ENCODE measurements at regions not wholly inside any gene's neighbourhood (a gene's known extent, or its start where the extent isn't known, plus 50 kb on each side); places are given as distances from the start of the nearest gene placed in this dataset.

DNA sequence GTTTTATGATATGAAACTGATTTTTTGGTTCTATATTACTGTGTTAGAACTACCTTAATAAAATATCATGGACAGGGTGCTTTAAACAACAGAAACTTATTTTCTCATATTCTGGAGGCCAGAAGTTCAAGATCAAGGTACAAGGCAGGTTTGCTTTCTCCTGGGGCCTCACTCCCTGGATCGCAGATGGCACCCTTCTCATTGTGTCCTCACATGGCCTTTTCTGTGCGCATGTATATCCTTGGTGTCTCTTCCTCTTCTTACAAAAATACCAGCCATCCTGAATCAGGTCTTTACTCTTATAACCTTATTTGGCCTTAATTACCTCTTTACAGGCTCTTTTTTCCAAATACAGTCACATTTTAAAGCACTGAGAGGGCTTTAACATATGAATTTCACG, 906.1 kb downstream of the CDH11 start:
- DNase-seq: no peak

DNA sequence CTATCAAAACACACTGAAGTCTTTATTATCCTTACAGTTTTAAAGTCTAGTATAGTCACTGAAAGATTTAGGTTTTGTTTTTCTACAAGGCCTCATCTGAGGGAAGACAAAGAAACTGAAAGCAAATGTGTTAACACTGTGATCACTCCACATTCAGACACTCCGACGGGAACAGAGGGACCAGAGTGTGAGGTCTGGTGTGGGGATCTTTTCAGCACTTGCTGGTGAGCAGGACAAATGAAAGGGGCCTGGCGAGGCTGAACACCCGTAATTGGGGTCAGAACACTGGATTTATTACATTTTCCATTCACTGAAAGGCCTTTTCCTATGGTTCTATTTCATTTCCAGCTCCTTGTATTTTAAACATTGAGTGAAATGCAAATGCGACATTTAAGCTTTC, 910.5 kb downstream of the CDH11 start:
- no peak for DNase-seq

GRCh38 chr16:64206862-64207261, 915.0 kb downstream of the CDH11 start:
- DNase-seq: no peak

- DNase-seq: no peak
Measured at GRCh38 chr16:64203126-64203525, 918.7 kb downstream of the CDH11 start.

DNA sequence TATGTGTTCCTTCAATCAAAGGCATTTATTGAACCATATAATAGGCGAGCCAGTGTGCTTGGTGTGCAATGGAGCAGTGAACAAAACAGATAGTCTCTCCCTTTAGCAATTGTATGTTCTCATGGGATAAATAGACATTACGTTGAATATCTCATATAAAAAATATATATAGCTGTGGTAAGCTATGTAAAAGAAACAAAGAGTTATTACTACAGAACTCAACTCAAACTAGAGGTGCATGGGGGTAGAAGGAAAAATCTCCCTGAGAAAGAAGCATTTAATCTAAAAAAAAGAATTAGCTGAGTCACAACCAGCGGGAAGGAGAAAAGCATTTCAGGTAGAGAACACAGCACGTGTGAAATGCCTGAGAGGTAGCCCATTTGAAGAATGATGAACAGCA, 919.3 kb downstream of the CDH11 start:
- DNase-seq: no peak

- no peak for DNase-seq
Measured at GRCh38 chr16:64196444-64196843, 925.4 kb downstream of the CDH11 start.

GRCh38 chr16:64185954-64186353, 935.9 kb downstream of the CDH11 start:
- no peak for DNase-seq

DNA sequence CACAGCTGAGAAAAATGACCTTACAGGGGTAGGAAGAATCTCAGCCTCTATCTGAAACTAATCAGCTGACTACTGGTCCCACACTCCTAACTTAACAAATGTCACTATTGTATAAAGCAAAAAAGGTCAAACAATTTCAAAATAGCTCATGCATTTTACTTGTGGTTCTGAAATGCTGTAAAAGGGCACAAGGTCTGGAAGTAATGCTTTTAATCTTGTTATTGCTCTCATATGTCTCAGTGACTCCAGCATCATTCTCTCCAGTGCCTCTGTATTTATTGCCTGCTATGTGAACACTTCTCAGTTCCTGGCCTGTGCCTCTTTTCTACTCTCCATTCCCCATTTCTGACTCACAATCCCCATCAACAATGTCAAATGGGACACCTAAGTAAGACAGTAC, 937.7 kb downstream of the CDH11 start:
- DNase-seq: no peak

- DNase-seq: no peak
Measured at GRCh38 chr16:64182985-64183384, 938.9 kb downstream of the CDH11 start.

DNA sequence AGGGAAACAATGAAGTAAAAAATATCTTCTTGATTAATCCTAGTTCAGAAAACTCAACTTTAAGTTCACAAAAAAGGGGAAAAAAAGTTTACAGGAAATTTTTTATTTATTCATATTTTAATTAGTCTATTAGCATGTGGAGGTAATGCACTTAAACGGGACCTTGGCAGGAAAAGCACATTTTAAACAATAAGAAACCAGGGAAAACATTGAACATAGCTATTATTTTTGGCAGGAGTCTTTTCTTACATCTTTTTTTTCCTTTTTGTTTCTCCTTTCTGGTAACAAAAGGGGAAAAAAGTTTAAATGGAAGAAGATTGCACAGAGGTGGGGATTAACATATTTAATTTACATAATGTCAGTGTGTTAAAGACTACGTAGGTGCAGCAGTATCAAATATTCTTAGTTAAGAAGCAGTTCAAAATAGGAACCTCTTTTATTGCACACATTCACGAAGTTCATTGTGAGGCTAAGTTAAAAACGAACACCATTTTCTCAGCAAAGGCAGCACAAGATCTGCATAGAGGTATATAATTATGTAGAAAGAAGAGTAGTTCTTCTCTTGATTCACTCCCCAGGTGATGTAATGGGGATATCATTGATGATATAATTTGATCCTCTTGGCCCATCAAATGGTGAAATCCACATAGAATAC, 940.5 kb downstream of the CDH11 start:
- no peak for DNase-seq

- DNase-seq: no peak
Measured at GRCh38 chr16:64180136-64180900, 941.5 kb downstream of the CDH11 start.

GRCh38 chr16:64174327-64174726, 947.5 kb downstream of the CDH11 start:
- no peak for DNase-seq

- no peak for DNase-seq
Measured at GRCh38 chr16:64172652-64173051, 949.2 kb downstream of the CDH11 start.

DNA sequence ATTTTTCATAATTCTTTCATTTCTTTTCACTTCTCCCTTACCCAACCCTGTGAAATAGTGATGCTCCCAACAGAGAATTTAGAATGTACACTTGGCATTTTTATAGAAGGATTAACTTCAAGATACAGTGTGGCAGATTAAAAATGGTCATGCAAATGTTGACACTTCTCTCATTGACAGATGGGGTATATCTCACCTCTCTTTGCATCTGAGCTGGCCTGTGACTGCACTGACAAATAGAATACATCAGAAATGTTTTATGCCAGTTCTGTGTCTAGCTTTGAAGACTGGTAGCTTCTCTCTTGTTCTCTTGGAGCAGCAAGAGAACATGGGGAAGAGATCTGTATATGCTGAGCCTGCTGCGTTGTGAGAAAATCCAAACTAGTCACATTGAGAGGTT, 949.6 kb downstream of the CDH11 start:
- DNase-seq: no peak

- no peak for DNase-seq
Measured at GRCh38 chr16:64171632-64172031, 950.2 kb downstream of the CDH11 start.

DNA sequence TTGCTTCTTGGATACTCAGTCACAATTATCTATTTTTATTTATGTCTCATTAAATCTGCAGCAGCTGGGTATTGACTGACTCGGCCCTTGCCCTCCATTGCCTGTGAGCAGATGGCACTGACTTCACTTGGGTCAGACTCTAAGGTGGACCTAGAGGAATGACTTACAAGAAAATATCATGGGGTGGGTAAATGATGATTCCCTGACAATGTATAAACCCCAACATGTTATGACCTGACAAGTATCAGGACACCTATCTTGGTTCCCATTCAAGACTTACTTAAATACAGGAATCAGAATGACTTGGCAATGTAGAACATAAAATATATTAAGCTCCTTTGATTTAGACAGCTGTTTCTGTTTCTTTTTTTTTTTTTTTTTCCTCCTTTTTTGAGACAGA, 953.5 kb downstream of the CDH11 start:
- no peak for DNase-seq

- DNase-seq: no peak
Measured at GRCh38 chr16:64167936-64168335, 953.9 kb downstream of the CDH11 start.

- DNase-seq: no peak
Measured at GRCh38 chr16:64165368-64165767, 956.5 kb downstream of the CDH11 start.

DNA sequence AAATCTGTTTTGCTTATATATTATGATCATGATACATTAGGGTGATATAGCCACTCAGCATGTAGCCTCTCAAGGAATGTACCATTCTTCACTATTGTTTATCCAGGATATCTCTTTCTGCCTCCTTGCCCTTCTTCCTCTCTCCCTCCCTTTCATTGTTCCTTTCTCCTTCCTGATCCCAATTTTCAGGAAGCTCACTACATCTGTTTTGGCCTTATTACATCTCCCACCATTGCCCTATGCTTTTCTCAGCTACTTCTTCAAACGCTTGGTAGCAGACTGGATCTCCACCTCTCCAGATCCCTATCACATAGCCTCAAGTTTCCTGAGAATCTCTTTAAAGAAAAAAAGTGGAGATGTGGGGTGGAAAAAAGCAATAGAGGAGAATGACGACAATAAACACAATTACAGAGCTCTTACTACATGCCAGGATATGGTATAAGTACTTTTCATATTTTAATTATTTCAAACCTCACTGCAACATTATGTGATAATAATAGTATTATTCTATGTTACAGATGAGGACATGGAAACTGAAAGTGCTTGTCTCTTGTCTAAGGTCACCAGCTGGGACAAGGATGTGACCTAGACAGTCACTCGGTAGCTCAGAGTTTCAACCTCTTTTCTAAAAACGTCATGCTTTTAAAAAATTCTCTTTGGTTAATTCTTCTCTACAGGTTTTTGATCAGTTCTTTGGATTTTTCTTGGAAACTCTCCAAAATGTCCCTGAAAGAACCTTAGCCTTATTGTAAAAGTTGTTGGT, 959.1 kb downstream of the CDH11 start:
- DNase-seq: no peak

GRCh38 chr16:64159976-64160375, 961.9 kb downstream of the CDH11 start:
- DNase-seq: no peak

GRCh38 chr16:64158941-64159588, 962.8 kb downstream of the CDH11 start:
- no peak for DNase-seq

DNA sequence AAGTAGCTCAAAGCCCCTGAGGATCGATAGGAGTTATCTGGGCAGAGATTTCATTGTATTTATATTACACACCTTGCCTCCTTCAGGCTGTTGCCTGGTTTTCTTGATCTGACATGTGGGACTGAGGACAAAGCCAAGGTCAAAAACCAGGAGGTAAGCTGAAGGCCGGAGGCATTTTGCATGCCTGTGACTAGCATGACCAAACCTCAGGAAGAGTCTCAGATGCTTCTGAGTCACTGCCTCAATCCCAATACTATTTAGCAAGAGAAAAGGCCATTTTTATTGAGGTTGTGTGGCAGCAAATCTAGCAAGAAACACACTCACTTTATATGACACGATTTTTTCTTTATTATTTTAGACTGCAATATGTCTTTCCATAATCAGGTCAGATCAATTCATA, 968.1 kb downstream of the CDH11 start:
- DNase-seq: no peak

GRCh38 chr16:64151990-64152767, 969.7 kb downstream of the CDH11 start:
- no peak for DNase-seq

Measured in activated naive CD4-positive, alpha-beta T cell treated with Interleukin-2 at 50 U/mL for 16 hours (primary cell).